ENCODE measurements at regions not wholly inside any gene's neighbourhood (a gene's known extent, or its start where the extent isn't known, plus 50 kb on each side); places are given as distances from the start of the nearest gene placed in this dataset.

DNA sequence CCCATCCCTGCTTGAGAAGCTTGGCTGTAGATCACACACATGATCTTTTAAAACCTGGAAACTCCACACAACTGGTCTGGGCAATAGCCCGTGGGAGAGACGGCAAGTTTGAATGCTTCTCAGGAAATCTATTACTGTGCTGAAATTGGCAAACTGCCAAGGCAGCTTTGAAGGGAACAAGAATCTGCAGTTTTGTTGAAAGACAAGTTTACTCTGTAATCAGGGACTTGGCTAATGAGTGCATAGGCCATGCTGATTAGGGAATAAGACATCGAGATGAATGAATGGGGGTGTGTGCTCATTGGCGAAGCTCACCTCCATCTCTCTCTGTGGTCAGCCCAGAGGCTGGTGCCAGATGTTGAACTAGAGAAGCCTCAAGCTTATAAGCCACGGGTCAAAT is 218.8 kb downstream of the HIPK3 start:
- H3K27me3 ChIP-seq: peaks cover 89% of the 10 kb centered on the region
- H3K9me3 ChIP-seq: no peaks in the 10 kb centered on the region
- H3K27ac ChIP-seq: no peak overlapping the region
- no peaks in the 10 kb centered on the region for H3K36me3 ChIP-seq
- H3K4me3 ChIP-seq (ENCODE audit: low read depth in 1 of 2, low read length in 1 of 2): no peak overlapping the region
- H3K4me1 ChIP-seq (ENCODE audit: control insufficient read depth in 1 of 2, insufficient read depth in 1 of 2, low read depth in 1 of 2, low read length in 1 of 2): no peaks in the 10 kb centered on the region
- TF ChIP-seq, protein P1, sequence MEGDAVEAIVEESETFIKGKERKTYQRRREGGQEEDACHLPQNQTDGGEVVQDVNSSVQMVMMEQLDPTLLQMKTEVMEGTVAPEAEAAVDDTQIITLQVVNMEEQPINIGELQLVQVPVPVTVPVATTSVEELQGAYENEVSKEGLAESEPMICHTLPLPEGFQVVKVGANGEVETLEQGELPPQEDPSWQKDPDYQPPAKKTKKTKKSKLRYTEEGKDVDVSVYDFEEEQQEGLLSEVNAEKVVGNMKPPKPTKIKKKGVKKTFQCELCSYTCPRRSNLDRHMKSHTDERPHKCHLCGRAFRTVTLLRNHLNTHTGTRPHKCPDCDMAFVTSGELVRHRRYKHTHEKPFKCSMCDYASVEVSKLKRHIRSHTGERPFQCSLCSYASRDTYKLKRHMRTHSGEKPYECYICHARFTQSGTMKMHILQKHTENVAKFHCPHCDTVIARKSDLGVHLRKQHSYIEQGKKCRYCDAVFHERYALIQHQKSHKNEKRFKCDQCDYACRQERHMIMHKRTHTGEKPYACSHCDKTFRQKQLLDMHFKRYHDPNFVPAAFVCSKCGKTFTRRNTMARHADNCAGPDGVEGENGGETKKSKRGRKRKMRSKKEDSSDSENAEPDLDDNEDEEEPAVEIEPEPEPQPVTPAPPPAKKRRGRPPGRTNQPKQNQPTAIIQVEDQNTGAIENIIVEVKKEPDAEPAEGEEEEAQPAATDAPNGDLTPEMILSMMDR (IDR thresholded peaks at IDR 0.05): no peak

DNA sequence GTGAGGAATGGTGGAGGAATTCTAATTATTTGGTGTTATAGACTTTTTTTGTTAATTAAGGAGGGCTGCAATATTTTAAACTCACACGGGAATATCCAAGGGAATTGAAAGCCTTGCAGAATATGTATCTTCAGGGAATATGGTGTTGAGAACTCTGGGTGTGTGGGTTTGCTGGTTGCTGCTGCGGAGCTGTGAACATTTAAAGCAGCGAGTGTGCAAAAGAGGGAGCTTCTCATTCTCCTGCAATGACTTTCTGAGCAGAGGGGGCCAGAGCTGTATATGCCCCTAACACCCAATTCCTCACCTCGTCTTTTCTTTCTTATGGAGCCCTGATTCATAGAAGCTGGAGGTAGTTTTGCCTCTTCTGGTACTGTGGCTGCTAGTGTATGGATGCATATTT is 217.7 kb downstream of the HIPK3 start:
- TF ChIP-seq, protein P1 (IDR thresholded peaks at IDR 0.05): no peak

DNA sequence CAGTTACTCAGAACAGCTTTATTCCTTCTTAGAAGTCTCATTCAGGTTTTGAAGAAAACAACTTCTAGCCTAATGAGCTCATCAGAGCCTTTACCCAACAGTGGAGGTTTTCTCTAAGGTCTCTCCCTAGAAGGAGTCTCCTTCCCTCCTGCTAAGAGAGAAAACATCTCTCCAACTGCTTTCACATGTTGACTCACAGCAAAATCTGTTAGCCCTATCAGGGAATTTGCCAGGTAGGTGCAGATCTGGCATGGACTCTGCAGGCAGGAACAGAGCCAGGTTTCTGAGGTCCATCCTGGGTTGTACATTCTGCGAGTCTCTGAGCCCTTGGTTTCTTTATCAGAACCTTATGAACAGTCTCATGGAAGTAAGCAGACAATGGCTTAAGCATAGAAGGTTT is 214.4 kb downstream of the HIPK3 start:
- H3K27me3 ChIP-seq: peaks cover 61% of the 10 kb centered on the region
- H3K9me3 ChIP-seq: no peaks in the 10 kb centered on the region
- TF ChIP-seq, protein P1 (IDR thresholded peaks at IDR 0.05): no peak
- H3K4me3 ChIP-seq (ENCODE audit: low read depth in 1 of 2, low read length in 1 of 2): no peak overlapping the region
- H3K36me3 ChIP-seq: no peaks in the 10 kb centered on the region
- H3K4me1 ChIP-seq (ENCODE audit: control insufficient read depth in 1 of 2, insufficient read depth in 1 of 2, low read depth in 1 of 2, low read length in 1 of 2): no peaks in the 10 kb centered on the region
- no peak overlapping the region for H3K27ac ChIP-seq

More for the DNA sequence above, 217.7 kb downstream of the HIPK3 start:
- no peaks in the 10 kb centered on the region for H3K36me3 ChIP-seq
- no peak overlapping the region for H3K4me3 ChIP-seq (ENCODE audit: low read depth in 1 of 2, low read length in 1 of 2)
- no peaks in the 10 kb centered on the region for H3K9me3 ChIP-seq
- H3K27me3 ChIP-seq: peaks cover 83% of the 10 kb centered on the region
- H3K27ac ChIP-seq: no peak overlapping the region
- H3K4me1 ChIP-seq (ENCODE audit: control insufficient read depth in 1 of 2, insufficient read depth in 1 of 2, low read depth in 1 of 2, low read length in 1 of 2): no peaks in the 10 kb centered on the region

DNA sequence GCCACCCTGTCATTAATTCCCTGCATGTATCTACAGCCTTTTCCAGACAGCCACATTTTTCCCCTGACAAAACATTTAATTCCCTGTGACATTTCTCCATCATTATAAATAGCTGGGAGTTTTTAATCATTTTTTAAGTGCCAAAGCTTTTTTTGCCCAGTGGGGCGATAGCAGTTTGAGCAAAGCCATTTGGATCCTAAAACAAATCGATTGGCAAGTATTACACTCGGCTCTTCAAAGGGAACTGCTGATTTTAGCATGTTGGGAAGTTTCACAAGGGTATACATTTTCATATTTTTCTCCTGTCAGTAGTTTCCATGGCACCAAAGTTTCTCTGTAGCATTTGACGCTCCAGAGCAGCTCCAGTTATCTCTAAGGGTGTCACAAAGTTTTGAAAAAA is 210.8 kb downstream of the HIPK3 start:
- TF ChIP-seq, protein P1 (IDR thresholded peaks at IDR 0.05): no peak
- H3K9me3 ChIP-seq: no peaks in the 10 kb centered on the region

DNA sequence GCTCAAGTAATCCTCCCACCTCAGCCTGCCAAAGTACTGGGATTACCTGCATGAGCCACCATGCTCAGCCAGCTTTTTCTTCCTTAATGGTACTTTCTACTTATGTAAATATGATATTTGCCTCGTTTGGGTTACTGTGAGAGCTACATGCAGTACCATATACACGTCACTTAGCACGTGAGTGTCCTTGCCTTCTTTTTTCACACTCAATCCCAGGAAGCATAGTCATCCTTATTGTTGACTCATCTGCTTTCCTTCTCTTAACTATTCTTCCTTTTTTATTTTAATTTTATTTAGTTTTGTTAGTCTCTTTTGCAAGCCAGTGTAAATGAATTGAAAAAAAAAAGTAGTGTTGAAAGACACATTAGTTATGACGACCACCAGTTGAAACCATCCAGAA is 205.9 kb downstream of the HIPK3 start:
- H3K36me3 ChIP-seq: no peaks in the 10 kb centered on the region
- H3K27me3 ChIP-seq: peaks cover 26% of the 10 kb centered on the region
- no peak overlapping the region for H3K27ac ChIP-seq
- no peaks in the 10 kb centered on the region for H3K4me1 ChIP-seq (ENCODE audit: control insufficient read depth in 1 of 2, insufficient read depth in 1 of 2, low read depth in 1 of 2, low read length in 1 of 2)
- TF ChIP-seq, protein P1 (IDR thresholded peaks at IDR 0.05): no peak
- H3K9me3 ChIP-seq: no peaks in the 10 kb centered on the region
- H3K4me3 ChIP-seq (ENCODE audit: low read depth in 1 of 2, low read length in 1 of 2): no peak overlapping the region

More for the DNA sequence above, 210.8 kb downstream of the HIPK3 start:
- no peak overlapping the region for H3K4me3 ChIP-seq (ENCODE audit: low read depth in 1 of 2, low read length in 1 of 2)
- H3K27me3 ChIP-seq: peaks cover 32% of the 10 kb centered on the region
- no peaks in the 10 kb centered on the region for H3K36me3 ChIP-seq
- no peaks in the 10 kb centered on the region for H3K4me1 ChIP-seq (ENCODE audit: control insufficient read depth in 1 of 2, insufficient read depth in 1 of 2, low read depth in 1 of 2, low read length in 1 of 2)
- H3K27ac ChIP-seq: no peak overlapping the region
